ENCODE measurements at regions not wholly inside any gene's neighbourhood (a gene's known extent, or its start where the extent isn't known, plus 50 kb on each side); places are given as distances from the start of the nearest gene placed in this dataset.

GRCh38 chrX:123086768-123087167 lies 97.3 kb upstream of the GRIA3 start:
- Histone ChIP-seq H3K27ac (ENCODE audit: low read length) (no peak overlapping the region), H3K9me3 (ENCODE audit: control insufficient read depth, insufficient read depth, low read depth, low read length) (no peaks in the 10 kb centered on the region), H3K36me3 (ENCODE audit: control insufficient read depth, insufficient read depth, low read length) (no peaks in the 10 kb centered on the region), H3K27me3 (ENCODE audit: control insufficient read depth, insufficient read depth, low read length) (no peaks in the 10 kb centered on the region), H3K4me1 (ENCODE audit: control insufficient read depth, insufficient read depth, low read length) (no peaks in the 10 kb centered on the region), H3K4me3 (ENCODE audit: low read depth in 2 of 2, low read length in 2 of 2) (no peak overlapping the region)
- ChIA-PET POLR2A (no interaction called here), CTCF (no interaction called here)
- in situ Hi-C loops (cut with HindIII; ENCODE audit: low pct_unique_long_range_greater_than_20kb, low sequenced_read_pairs), result no loop called here
- DNase-seq (ENCODE audit: low read depth, low spot score), result no peak
- intact Hi-C loops (cut with micrococcal nuclease; ENCODE audit: unreplicated experiment), result no loop called here
- no peak for ATAC-seq
- TF ChIP-seq TCF7L2 (IDR thresholded peaks at IDR 0.05; ENCODE audit: low read depth, low read length), result no peak
- TF ChIP-seq SIN3A (IDR thresholded peaks at IDR 0.05; ENCODE audit: borderline replicate concordance, insufficient read depth, low read depth, low read length), result no peak
- TF ChIP-seq REST (IDR thresholded peaks at IDR 0.05; ENCODE audit: insufficient read depth in 1 of 2, low read depth in 2 of 2, low read length in 1 of 2), result no peak
- BruUV-seq (replicated peaks), result no TSS peak

GRCh38 chrX:123087326-123087725 lies 96.8 kb upstream of the GRIA3 start:
- H3K9me3 ChIP-seq (ENCODE audit: control insufficient read depth, insufficient read depth, low read depth, low read length), result no peaks in the 10 kb centered on the region
- TF ChIP-seq TCF7L2 (IDR thresholded peaks at IDR 0.05; ENCODE audit: low read depth, low read length) (no peak), SIN3A (IDR thresholded peaks at IDR 0.05; ENCODE audit: borderline replicate concordance, insufficient read depth, low read depth, low read length) (no peak), CTCF (IDR thresholded peaks at IDR 0.05) (no peak)
- POLR2A ChIA-PET, result no interaction called here
- CTCF ChIA-PET, result no interaction called here
- intact Hi-C loops (cut with micrococcal nuclease; ENCODE audit: unreplicated experiment), result no loop called here
- in situ Hi-C loops (cut with HindIII; ENCODE audit: low pct_unique_long_range_greater_than_20kb, low sequenced_read_pairs), result no loop called here
- DNase-seq (ENCODE audit: low read depth, low spot score), result no peak
- no peak overlapping the region for H3K4me3 ChIP-seq (ENCODE audit: low read depth in 2 of 2, low read length in 2 of 2)
- no peaks in the 10 kb centered on the region for H3K27me3 ChIP-seq (ENCODE audit: control insufficient read depth, insufficient read depth, low read length)
- no peak overlapping the region for H3K27ac ChIP-seq (ENCODE audit: low read length)
- H3K4me1 ChIP-seq (ENCODE audit: control insufficient read depth, insufficient read depth, low read length), result no peaks in the 10 kb centered on the region
- no peak for ATAC-seq
- BruUV-seq (replicated peaks), result no TSS peak
- no peaks in the 10 kb centered on the region for H3K36me3 ChIP-seq (ENCODE audit: control insufficient read depth, insufficient read depth, low read length)

- CTCF ChIA-PET, result no interaction called here
Measured at GRCh38 chrX:123088331-123088730, 95.7 kb upstream of the GRIA3 start.

More at GRCh38 chrX:123088331-123088730, 95.7 kb upstream of the GRIA3 start:
- DNase-seq (ENCODE audit: low read depth, low spot score) (no peak), ATAC-seq (no peak)
- POLR2A ChIA-PET, result no interaction called here
- no peak overlapping the region for H3K27ac ChIP-seq (ENCODE audit: low read length)
- intact Hi-C loops (cut with micrococcal nuclease; ENCODE audit: unreplicated experiment), result no loop called here
- no peaks in the 10 kb centered on the region for H3K4me1 ChIP-seq (ENCODE audit: control insufficient read depth, insufficient read depth, low read length)
- no peaks in the 10 kb centered on the region for H3K27me3 ChIP-seq (ENCODE audit: control insufficient read depth, insufficient read depth, low read length)
- H3K9me3 ChIP-seq (ENCODE audit: control insufficient read depth, insufficient read depth, low read depth, low read length), result no peaks in the 10 kb centered on the region
- TF ChIP-seq CTCF (IDR thresholded peaks at IDR 0.05) (no peak), REST (IDR thresholded peaks at IDR 0.05; ENCODE audit: insufficient read depth in 1 of 2, low read depth in 2 of 2, low read length in 1 of 2) (no peak), POLR2AphosphoS5 (IDR thresholded peaks at IDR 0.05; ENCODE audit: low read depth, low read length) (no peak), TCF7L2 (IDR thresholded peaks at IDR 0.05; ENCODE audit: low read depth, low read length) (no peak), SIN3A (IDR thresholded peaks at IDR 0.05; ENCODE audit: borderline replicate concordance, insufficient read depth, low read depth, low read length) (no peak)
- H3K4me3 ChIP-seq (ENCODE audit: low read depth in 2 of 2, low read length in 2 of 2), result no peak overlapping the region
- in situ Hi-C loops (cut with HindIII; ENCODE audit: low pct_unique_long_range_greater_than_20kb, low sequenced_read_pairs), result no loop called here
- no TSS peak for BruUV-seq (replicated peaks)
- H3K36me3 ChIP-seq (ENCODE audit: control insufficient read depth, insufficient read depth, low read length), result no peaks in the 10 kb centered on the region

Data from Panc1 (cell line).